Right lobe of liver (tissue), 6 donors: ENCODE measurements at regions not wholly inside any gene's neighbourhood (a gene's known extent, or its start where the extent isn't known, plus 50 kb on each side); places are given as distances from the start of the nearest gene placed in this dataset.

Source experiments
- ATAC-seq, 4 donors: fragments of 200-7000 bp; cut with Tn5 transposase; one replicate each; pipeline ENCODE4 v1.9.1; 2020; ENCODE audit warnings: mild to moderate bottlenecking in 4 of 4, moderate library complexity in 4 of 4
- DNase-seq, 3 donors: peaks; one replicate each; pipeline ENCODE4 v3.0.0-alpha.2; 2020
- H3K27ac ChIP-seq, 3 donors: fragments of 200-600 bp; one replicate each; pipeline ENCODE4 v1.8.0; 2022
- H3K27me3 ChIP-seq, 2 donors: fragments of 200-600 bp; one replicate each; pipeline ENCODE4 v1.8.0; 2022
- H3K36me3 ChIP-seq, 4 donors: fragments of 200-600 bp; sonication (generic) in 1 of 4; one replicate each; pipeline versions ENCODE4 v1.5.1 to v1.8.0; 2017 to 2022; ENCODE audit warnings: control low read depth in 1 of 4
- H3K4me1 ChIP-seq, 4 donors: fragments of 200-600 bp; sonication (generic) in 1 of 4; one replicate each; pipeline versions ENCODE4 v1.5.1 to v1.8.0; 2017 to 2022; ENCODE audit warnings: control low read depth in 1 of 4
- H3K4me3 ChIP-seq, 3 donors: fragments of 200-600 bp; one replicate each; pipeline ENCODE4 v1.8.0; 2022
- H3K9me3 ChIP-seq, 4 donors: fragments of 200-600 bp; sonication (generic) in 1 of 4; one replicate each; pipeline versions ENCODE4 v1.5.1 to v1.8.0; 2017 to 2022; ENCODE audit warnings: control low read depth in 1 of 4
- POLR2A ChIP-seq: fragments of 450-650 bp; IDR thresholded peaks from one replicate; pipeline ENCODE4 v1.6.1; 2017; ENCODE audit warnings: antibody characterized with exemption, mild to moderate bottlenecking
- WGBS: methylation state at CpG from one replicate; pipeline ENCODE4 v1.1.6; 2018; ENCODE audit warnings: low coverage, low lambda C conversion rate; ENCODE audit not compliant: insufficient coverage; ENCODE audit errors: missing lambda C conversion rate; 5-methylcytosine and 5-hydroxymethylcytosine counted together
- intact Hi-C, 2 donors: fragments of 100-400 bp; cut with DNase I; formaldehyde crosslinking; loops; one replicate each; pipeline versions ENCODE4 v1.11.2 to v1.14.1; 2022
- TF ChIP-seq, protein P1 (sequence below), 4 donors: fragments of 200-600 bp in 3 of 4; fragments of 450-650 bp in 1 of 4; IDR thresholded peaks; one replicate each; pipeline versions ENCODE4 v1.5.1 to v1.8.0; 2016 to 2022; ENCODE audit warnings: antibody characterized with exemption in 4 of 4, mild to moderate bottlenecking in 2 of 4
- donor health status: DM: no; HTN: yes; CAD: no.
- donor health status: DM: no; HTN: no; CAD: no.
- donor health status: DM: no; HTN: no; CAD: no.
- donor health status: DM: no; HTN: yes; CAD: no.
- donor health status: DM: no; HTN: yes; CAD: no.

DNA sequence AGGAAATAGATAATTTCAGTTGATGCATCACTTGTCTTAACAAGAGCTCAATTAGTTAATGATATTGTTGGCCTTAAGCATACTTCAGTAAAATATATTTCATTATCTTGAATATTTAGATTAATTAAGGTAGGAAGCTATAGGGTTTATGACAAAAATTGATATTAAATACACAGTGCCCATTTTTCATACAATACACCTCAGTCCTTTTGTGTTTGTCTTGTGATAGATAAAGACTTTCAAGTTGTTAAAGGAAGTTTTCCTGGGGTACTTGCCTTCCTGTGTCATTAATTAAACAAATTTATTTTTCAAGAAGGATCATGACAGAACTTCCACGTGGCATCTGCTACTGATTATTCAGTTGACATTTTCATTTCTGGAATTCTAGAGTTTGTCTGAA is 420.5 kb downstream of the MTX2 start:
- intact Hi-C loops = no loop called here
- TF ChIP-seq POLR2A = no peak
- TF ChIP-seq, protein P1, sequence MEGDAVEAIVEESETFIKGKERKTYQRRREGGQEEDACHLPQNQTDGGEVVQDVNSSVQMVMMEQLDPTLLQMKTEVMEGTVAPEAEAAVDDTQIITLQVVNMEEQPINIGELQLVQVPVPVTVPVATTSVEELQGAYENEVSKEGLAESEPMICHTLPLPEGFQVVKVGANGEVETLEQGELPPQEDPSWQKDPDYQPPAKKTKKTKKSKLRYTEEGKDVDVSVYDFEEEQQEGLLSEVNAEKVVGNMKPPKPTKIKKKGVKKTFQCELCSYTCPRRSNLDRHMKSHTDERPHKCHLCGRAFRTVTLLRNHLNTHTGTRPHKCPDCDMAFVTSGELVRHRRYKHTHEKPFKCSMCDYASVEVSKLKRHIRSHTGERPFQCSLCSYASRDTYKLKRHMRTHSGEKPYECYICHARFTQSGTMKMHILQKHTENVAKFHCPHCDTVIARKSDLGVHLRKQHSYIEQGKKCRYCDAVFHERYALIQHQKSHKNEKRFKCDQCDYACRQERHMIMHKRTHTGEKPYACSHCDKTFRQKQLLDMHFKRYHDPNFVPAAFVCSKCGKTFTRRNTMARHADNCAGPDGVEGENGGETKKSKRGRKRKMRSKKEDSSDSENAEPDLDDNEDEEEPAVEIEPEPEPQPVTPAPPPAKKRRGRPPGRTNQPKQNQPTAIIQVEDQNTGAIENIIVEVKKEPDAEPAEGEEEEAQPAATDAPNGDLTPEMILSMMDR (IDR thresholded peaks at IDR 0.05) = no peak
- WGBS = 70% methylated on average over 1 of the region's 1 CpG
- Histone ChIP-seq H3K9me3 (no peaks in the 10 kb centered on the region), H3K4me3 (no peak overlapping the region), H3K27me3 (peaks cover 0 to 4% of the 10 kb centered on the region in 2 donors), H3K27ac (no peak overlapping the region), H3K36me3 (no peaks in the 10 kb centered on the region), H3K4me1 (no peaks in the 10 kb centered on the region)
- DNase-seq = no peak
- no peak for ATAC-seq

DNA sequence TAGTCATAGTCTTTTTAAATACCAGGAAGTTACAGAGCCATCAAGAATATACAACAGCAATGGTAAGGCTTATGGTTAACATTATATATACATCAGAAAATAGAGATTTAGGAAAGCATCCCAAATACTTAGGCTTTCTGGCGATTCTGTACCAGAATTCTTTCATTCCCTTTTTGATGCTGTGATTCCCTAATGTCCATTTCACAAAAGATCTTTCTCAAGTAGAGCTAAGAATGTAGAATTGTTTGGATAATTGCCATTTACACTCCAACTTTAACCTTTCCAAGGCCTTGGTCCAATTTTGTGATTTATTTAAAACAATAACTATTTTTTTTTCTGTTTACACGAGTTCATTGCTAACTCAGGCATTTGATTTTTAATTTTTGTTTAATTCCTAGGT is 422.2 kb downstream of the MTX2 start:
- Histone ChIP-seq H3K9me3 (no peaks in the 10 kb centered on the region), H3K36me3 (no peaks in the 10 kb centered on the region), H3K4me1 (no peaks in the 10 kb centered on the region), H3K27me3 (no peaks in the 10 kb centered on the region), H3K4me3 (no peak overlapping the region), H3K27ac (no peak overlapping the region)
- intact Hi-C loops = no loop called here
- ATAC-seq (no peak), DNase-seq (no peak)
- WGBS = 50% methylated on average over 2 of the region's 2 CpGs
- no peak for TF ChIP-seq POLR2A
- TF ChIP-seq, protein P1 (IDR thresholded peaks at IDR 0.05) = no peak

DNA sequence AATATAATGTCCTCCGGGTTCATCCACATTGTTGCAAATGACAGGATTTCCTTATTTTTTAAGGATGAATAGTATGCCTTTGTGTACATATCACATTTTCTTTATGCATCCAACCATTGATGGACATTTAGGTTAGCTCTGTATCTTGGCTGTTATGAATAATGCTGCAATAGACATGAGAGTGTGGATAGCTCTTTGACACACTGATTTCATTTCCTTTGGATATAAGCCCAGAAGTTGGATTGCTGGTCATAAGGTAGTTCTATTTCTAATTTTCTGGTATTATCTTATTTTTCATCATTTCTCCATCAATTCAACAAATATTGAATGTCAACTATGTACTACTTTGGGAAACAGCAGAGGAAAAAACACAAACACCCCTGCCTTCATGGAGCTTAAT is 423.3 kb downstream of the MTX2 start:
- Histone ChIP-seq H3K4me1 (no peaks in the 10 kb centered on the region), H3K27ac (no peak overlapping the region), H3K4me3 (no peak overlapping the region), H3K36me3 (no peaks in the 10 kb centered on the region), H3K27me3 (no peaks in the 10 kb centered on the region), H3K9me3 (no peaks in the 10 kb centered on the region)
- 68% methylated on average over 1 of the region's 1 CpG for WGBS
- ATAC-seq = no peak
- intact Hi-C loops = no loop called here
- TF ChIP-seq, protein P1 (IDR thresholded peaks at IDR 0.05) = no peak
- TF ChIP-seq POLR2A = no peak
- DNase-seq = no peak

DNA sequence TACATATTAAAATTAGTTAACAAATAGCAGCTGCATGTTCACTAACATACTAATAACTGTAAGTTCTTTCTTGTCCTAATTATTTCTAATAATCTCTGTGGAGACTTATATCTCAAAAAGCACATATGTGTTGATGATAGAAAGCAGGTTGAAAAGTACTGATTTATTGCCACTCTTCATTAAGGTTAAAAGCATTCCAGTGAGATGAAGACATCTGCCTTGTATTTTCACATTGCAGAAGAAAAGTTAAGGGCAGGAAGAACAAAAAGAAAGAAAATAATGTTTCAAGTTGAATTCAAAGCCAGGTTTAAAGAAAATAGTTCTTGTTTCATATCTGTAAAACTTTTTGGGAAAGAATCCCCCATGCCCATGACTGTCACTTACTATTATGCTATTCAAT is 429.9 kb downstream of the MTX2 start:
- H3K36me3 ChIP-seq = no peaks in the 10 kb centered on the region
- H3K27ac ChIP-seq = no peak overlapping the region
- peaks cover 0 to 4% of the 10 kb centered on the region in 2 donors for H3K27me3 ChIP-seq
- H3K4me3 ChIP-seq = no peak overlapping the region
- DNase-seq (no peak), ATAC-seq (no peak)
- H3K4me1 ChIP-seq = no peaks in the 10 kb centered on the region
- intact Hi-C loops = no loop called here
- TF ChIP-seq, protein P1 (IDR thresholded peaks at IDR 0.05) = no peak
- no peaks in the 10 kb centered on the region for H3K9me3 ChIP-seq

DNA sequence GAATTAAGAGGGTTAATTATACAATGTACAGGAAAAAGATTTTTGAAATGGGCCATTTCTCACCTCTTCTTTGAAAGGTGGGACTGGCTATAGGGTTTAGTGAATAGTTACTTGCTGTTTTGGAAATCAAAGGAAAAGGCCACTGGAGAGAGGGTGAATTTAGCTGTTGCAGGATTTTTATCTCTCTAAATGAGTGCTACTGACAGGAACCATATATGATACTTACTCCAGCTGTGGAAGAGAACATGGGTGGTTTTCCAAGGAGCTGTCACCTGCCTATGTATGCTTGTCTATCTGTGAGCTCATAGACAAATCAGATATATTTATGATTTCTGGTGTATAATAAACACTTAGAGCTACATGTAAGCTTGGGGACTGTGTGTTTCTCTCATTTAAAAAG is 430.4 kb downstream of the MTX2 start:
- Histone ChIP-seq H3K27me3 (peaks cover 0 to 4% of the 10 kb centered on the region in 2 donors), H3K4me1 (no peaks in the 10 kb centered on the region), H3K4me3 (no peak overlapping the region), H3K36me3 (no peaks in the 10 kb centered on the region), H3K27ac (no peak overlapping the region), H3K9me3 (no peaks in the 10 kb centered on the region)
- intact Hi-C loops = no loop called here
- no peak for ATAC-seq
- no peak for DNase-seq
- TF ChIP-seq POLR2A = no peak
- TF ChIP-seq, protein P1 (IDR thresholded peaks at IDR 0.05) = no peak
